PFSK-1 (cell line): ENCODE measurements at regions not wholly inside any gene's neighbourhood (a gene's known extent, or its start where the extent isn't known, plus 50 kb on each side); places are given as distances from the start of the nearest gene placed in this dataset.

Source experiments
- FOXP2 ChIP-seq: optimal IDR thresholded peaks from 2 replicates; pipeline ENCODE3; 2011; ENCODE audit warnings: borderline replicate concordance, control low read depth, inconsistent platforms; ENCODE audit not compliant: insufficient read depth; ENCODE audit errors: extremely low read length, extremely low read depth
- POLR2AphosphoS5 ChIP-seq: IDR thresholded peaks from 2 replicates; pipeline ENCODE4 v1.6.1; 2012; ENCODE audit warnings: low read depth, mild to moderate bottlenecking, control low read depth, low read length, moderate library complexity
- REST ChIP-seq, 2 experiments: IDR thresholded peaks; 2 replicates each; pipeline versions ENCODE4 v1.6.1 to v1.8.0; 2011 to 2012; ENCODE audit warnings: low read depth in 2 of 2, low read length in 2 of 2, control low read depth in 1 of 2, inconsistent platforms in 1 of 2, mild to moderate bottlenecking in 1 of 2, moderate library complexity in 1 of 2; ENCODE audit not compliant: insufficient read depth in 1 of 2
- SIN3A ChIP-seq: IDR thresholded peaks from 2 replicates; pipeline ENCODE4 v1.6.1; 2012; ENCODE audit warnings: mild to moderate bottlenecking, low read length, moderate library complexity, borderline replicate concordance; ENCODE audit not compliant: insufficient read depth
- TAF1 ChIP-seq: IDR thresholded peaks from 2 replicates; pipeline ENCODE4 v1.6.1; 2012; ENCODE audit warnings: low read length, control low read depth, borderline replicate concordance; ENCODE audit not compliant: insufficient read depth

- TF ChIP-seq TAF1 (no peak), FOXP2 (no peak), SIN3A (no peak), POLR2AphosphoS5 (no peak), REST (IDR thresholded peaks at IDR 0.05; ENCODE audit: insufficient read depth in 1 of 2, low read depth in 2 of 2, low read length in 2 of 2) (no peak)
Measured at GRCh38 chr14:98015921-98016320, 1218.7 kb downstream of the VRK1 start.

GRCh38 chr14:98018628-98019027 is 1221.4 kb downstream of the VRK1 start:
- TF ChIP-seq TAF1, result no peak
- no peak for TF ChIP-seq POLR2AphosphoS5
- TF ChIP-seq FOXP2, result no peak
- TF ChIP-seq SIN3A, result no peak
- no peak for TF ChIP-seq REST (IDR thresholded peaks at IDR 0.05; ENCODE audit: insufficient read depth in 1 of 2, low read depth in 2 of 2, low read length in 2 of 2)

- TF ChIP-seq SIN3A, result no peak
Measured at GRCh38 chr14:98022541-98023520, 1225.6 kb downstream of the VRK1 start.

- no peak for TF ChIP-seq SIN3A
- no peak for TF ChIP-seq FOXP2
- TF ChIP-seq POLR2AphosphoS5, result no peak
- no peak for TF ChIP-seq TAF1
- no peak for TF ChIP-seq REST (IDR thresholded peaks at IDR 0.05; ENCODE audit: insufficient read depth in 1 of 2, low read depth in 2 of 2, low read length in 2 of 2)
Measured at GRCh38 chr14:98028162-98028561, 1231.0 kb downstream of the VRK1 start.

- no peak for TF ChIP-seq TAF1
- no peak for TF ChIP-seq FOXP2
- no peak for TF ChIP-seq REST (IDR thresholded peaks at IDR 0.05; ENCODE audit: insufficient read depth in 1 of 2, low read depth in 2 of 2, low read length in 2 of 2)
- TF ChIP-seq POLR2AphosphoS5, result no peak
- no peak for TF ChIP-seq SIN3A
Measured at GRCh38 chr14:98035396-98035795, 1236.6 kb downstream of the BCL11B start.
